ENCODE measurements at regions not wholly inside any gene's neighbourhood (a gene's known extent, or its start where the extent isn't known, plus 50 kb on each side); places are given as distances from the start of the nearest gene placed in this dataset.

GRCh38 chr13:81171065-81171647 lies 830.2 kb upstream of the SPRY2 start:
- intact Hi-C loops (cut with micrococcal nuclease), result no loop called here
- Histone ChIP-seq H3K9me1 (ENCODE audit: insufficient read depth, low read length) (no peaks in the 10 kb centered on the region), H2BK120ac (ENCODE audit: low read depth, low read length) (no peak overlapping the region), H3K79me1 (ENCODE audit: low read depth in 1 of 2, low read length in 2 of 2) (no peaks in the 10 kb centered on the region), H4K5ac (ENCODE audit: low read depth, low read length) (no peak overlapping the region), H2AK9ac (replicated peaks; ENCODE audit: low read depth, low read length, poor library complexity) (no peak overlapping the region), H3K4ac (ENCODE audit: low read depth, low read length) (no peak overlapping the region), H3K56ac (ENCODE audit: extremely low read depth, insufficient read depth, low read length) (no peak overlapping the region), H3K9me3 (ENCODE audit: control insufficient read depth, insufficient read depth, low read length) (peaks cover 3% of the 10 kb centered on the region; the same call in 1 of the 2 replicates), H2BK20ac (ENCODE audit: low read depth, low read length) (no peak overlapping the region), H3K4me2 (ENCODE audit: low read depth, low read length) (no peak overlapping the region), H3K23ac (ENCODE audit: low read depth, low read length) (no peak overlapping the region), H3K4me1 (ENCODE audit: control insufficient read depth, insufficient read depth, low read length) (no peaks in the 10 kb centered on the region), H2BK5ac (ENCODE audit: low read depth, low read length, poor library complexity, severe bottlenecking) (no peak overlapping the region), H3K14ac (replicated peaks; ENCODE audit: low read depth, low read length) (no peak overlapping the region), H2AFZ (replicated peaks; ENCODE audit: low read length, poor library complexity) (no peak overlapping the region), H2BK15ac (ENCODE audit: low read depth, low read length) (no peak overlapping the region), H3K27ac (ENCODE audit: insufficient read depth, low read length) (no peak overlapping the region), H3K27me3 (ENCODE audit: control insufficient read depth, insufficient read depth, low read length) (no peaks in the 10 kb centered on the region), H4K8ac (ENCODE audit: low read depth in 2 of 2, low read length in 2 of 2) (no peak overlapping the region), H3K36me3 (ENCODE audit: control insufficient read depth, insufficient read depth, low read length) (no peaks in the 10 kb centered on the region), H3K18ac (ENCODE audit: low read depth, low read length) (no peak overlapping the region), H4K91ac (ENCODE audit: insufficient read depth, low read depth, low read length) (no peak overlapping the region), H3K9ac (ENCODE audit: low read depth, low read length) (no peak overlapping the region), H4K20me1 (ENCODE audit: insufficient read depth, low read length) (no peaks in the 10 kb centered on the region), H3K4me3 (ENCODE audit: insufficient read depth, low read depth, low read length) (no peak overlapping the region), H2AK5ac (ENCODE audit: low read depth, low read length) (no peak overlapping the region)
- CTCF ChIA-PET, result interaction anchor here (0.6 kb wide), 1 partner anchor 174 kb away, joined by 3 read pairs; no protein-coding TSS in a partner anchor
- no CpG with 5 or more reads among the region's 3 CpGs for WGBS, 2 experiments (ENCODE audit: extremely low coverage in 2 of 2, insufficient read length in 1 of 2)
- ATAC-seq (ENCODE audit: low read depth) (no peak), DNase-seq (no peak)
- TF ChIP-seq, protein P1, sequence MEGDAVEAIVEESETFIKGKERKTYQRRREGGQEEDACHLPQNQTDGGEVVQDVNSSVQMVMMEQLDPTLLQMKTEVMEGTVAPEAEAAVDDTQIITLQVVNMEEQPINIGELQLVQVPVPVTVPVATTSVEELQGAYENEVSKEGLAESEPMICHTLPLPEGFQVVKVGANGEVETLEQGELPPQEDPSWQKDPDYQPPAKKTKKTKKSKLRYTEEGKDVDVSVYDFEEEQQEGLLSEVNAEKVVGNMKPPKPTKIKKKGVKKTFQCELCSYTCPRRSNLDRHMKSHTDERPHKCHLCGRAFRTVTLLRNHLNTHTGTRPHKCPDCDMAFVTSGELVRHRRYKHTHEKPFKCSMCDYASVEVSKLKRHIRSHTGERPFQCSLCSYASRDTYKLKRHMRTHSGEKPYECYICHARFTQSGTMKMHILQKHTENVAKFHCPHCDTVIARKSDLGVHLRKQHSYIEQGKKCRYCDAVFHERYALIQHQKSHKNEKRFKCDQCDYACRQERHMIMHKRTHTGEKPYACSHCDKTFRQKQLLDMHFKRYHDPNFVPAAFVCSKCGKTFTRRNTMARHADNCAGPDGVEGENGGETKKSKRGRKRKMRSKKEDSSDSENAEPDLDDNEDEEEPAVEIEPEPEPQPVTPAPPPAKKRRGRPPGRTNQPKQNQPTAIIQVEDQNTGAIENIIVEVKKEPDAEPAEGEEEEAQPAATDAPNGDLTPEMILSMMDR (conservative IDR thresholded peaks at IDR 0.05; ENCODE audit: low read depth, low read length), result peak; percentile 47
- TF ChIP-seq MAZ (IDR thresholded peaks at IDR 0.05; ENCODE audit: borderline replicate concordance, low read depth, low read length) (no peak), RAD21 (IDR thresholded peaks at IDR 0.05; ENCODE audit: low read length) (peak; percentile 52), CHD1 (IDR thresholded peaks at IDR 0.05; ENCODE audit: low read depth, low read length) (no peak), SMC3 (IDR thresholded peaks at IDR 0.05; ENCODE audit: low read depth, low read length) (0 out of 2 replicates have a peak, but pooled peaks have one; percentile 8), CEBPB (IDR thresholded peaks at IDR 0.05; ENCODE audit: low read depth, low read length) (no peak), NFE2L2 (IDR thresholded peaks at IDR 0.05; ENCODE audit: low read depth, low read length) (no peak), BHLHE40 (IDR thresholded peaks at IDR 0.05; ENCODE audit: low read depth, low read length) (no peak), POLR2A (IDR thresholded peaks at IDR 0.05; ENCODE audit: low read depth, low read length) (no peak), RCOR1 (IDR thresholded peaks at IDR 0.05; ENCODE audit: insufficient replicate concordance, low read length) (no peak)
- TF ChIP-seq, protein P2, sequence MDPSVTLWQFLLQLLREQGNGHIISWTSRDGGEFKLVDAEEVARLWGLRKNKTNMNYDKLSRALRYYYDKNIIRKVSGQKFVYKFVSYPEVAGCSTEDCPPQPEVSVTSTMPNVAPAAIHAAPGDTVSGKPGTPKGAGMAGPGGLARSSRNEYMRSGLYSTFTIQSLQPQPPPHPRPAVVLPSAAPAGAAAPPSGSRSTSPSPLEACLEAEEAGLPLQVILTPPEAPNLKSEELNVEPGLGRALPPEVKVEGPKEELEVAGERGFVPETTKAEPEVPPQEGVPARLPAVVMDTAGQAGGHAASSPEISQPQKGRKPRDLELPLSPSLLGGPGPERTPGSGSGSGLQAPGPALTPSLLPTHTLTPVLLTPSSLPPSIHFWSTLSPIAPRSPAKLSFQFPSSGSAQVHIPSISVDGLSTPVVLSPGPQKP (IDR thresholded peaks at IDR 0.05; ENCODE audit: borderline replicate concordance, low read depth, low read length), result no peak
- POLR2A ChIA-PET (ENCODE audit: unreplicated experiment), result no interaction called here
- in situ Hi-C loops (cut with MboI; ENCODE audit: low sequenced_read_pairs), result no loop called here
- dilution Hi-C loops (cut with HindIII; ENCODE audit: low sequenced_read_pairs, unreplicated experiment), result no loop called here
- BruUV-seq (replicated peaks), result no TSS peak

All from IMR-90 (cell line).